Right lobe of liver (tissue), 4 donors: ENCODE measurements at regions not wholly inside any gene's neighbourhood (a gene's known extent, or its start where the extent isn't known, plus 50 kb on each side); places are given as distances from the start of the nearest gene placed in this dataset.

Experiments
- POLR2A ChIP-seq: fragments of 450-650 bp; IDR thresholded peaks from one replicate; pipeline ENCODE4 v1.6.1; 2017; ENCODE audit warnings: antibody characterized with exemption, mild to moderate bottlenecking
- TF ChIP-seq, protein P1 (sequence below), 4 donors: fragments of 200-600 bp in 3 of 4; fragments of 450-650 bp in 1 of 4; IDR thresholded peaks; one replicate each; pipeline versions ENCODE4 v1.5.1 to v1.8.0; 2016 to 2022; ENCODE audit warnings: antibody characterized with exemption in 4 of 4, mild to moderate bottlenecking in 2 of 4
- donor health status: DM: no; HTN: no; CAD: no.
- donor health status: DM: no; HTN: no; CAD: no.
- donor health status: DM: no; HTN: yes; CAD: no.

GRCh38 chr12:58086006-58086405, 144.6 kb downstream of the ATP23 start:
- TF ChIP-seq, protein P1, sequence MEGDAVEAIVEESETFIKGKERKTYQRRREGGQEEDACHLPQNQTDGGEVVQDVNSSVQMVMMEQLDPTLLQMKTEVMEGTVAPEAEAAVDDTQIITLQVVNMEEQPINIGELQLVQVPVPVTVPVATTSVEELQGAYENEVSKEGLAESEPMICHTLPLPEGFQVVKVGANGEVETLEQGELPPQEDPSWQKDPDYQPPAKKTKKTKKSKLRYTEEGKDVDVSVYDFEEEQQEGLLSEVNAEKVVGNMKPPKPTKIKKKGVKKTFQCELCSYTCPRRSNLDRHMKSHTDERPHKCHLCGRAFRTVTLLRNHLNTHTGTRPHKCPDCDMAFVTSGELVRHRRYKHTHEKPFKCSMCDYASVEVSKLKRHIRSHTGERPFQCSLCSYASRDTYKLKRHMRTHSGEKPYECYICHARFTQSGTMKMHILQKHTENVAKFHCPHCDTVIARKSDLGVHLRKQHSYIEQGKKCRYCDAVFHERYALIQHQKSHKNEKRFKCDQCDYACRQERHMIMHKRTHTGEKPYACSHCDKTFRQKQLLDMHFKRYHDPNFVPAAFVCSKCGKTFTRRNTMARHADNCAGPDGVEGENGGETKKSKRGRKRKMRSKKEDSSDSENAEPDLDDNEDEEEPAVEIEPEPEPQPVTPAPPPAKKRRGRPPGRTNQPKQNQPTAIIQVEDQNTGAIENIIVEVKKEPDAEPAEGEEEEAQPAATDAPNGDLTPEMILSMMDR (IDR thresholded peaks at IDR 0.05): no peak
- no peak for TF ChIP-seq POLR2A
